HS-5 (cell line): ENCODE measurements at regions not wholly inside any gene's neighbourhood (a gene's known extent, or its start where the extent isn't known, plus 50 kb on each side); places are given as distances from the start of the nearest gene placed in this dataset.
A peak's percentile ranks its signal among the peaks of the same experiment; 100 is the strongest.

Experiments
- DNase-seq: peaks from one replicate; pipeline ENCODE4 v3.0.0-alpha.2; 2012; ENCODE audit warnings: low read depth

GRCh38 chr2:196530910-196531309 lies 108.6 kb upstream of the CCDC150 start:
- no peak for DNase-seq

- no peak for DNase-seq
Measured at GRCh38 chr2:196533772-196534397, 105.6 kb upstream of the CCDC150 start.

- DNase-seq = no peak
Measured at GRCh38 chr2:196534495-196534894, 105.0 kb upstream of the CCDC150 start.

- no peak for DNase-seq
Measured at GRCh38 chr2:196535061-196535460, 104.5 kb upstream of the CCDC150 start.

- no peak for DNase-seq
Measured at GRCh38 chr2:196535742-196536141, 103.8 kb upstream of the CCDC150 start.

GRCh38 chr2:196537311-196537710 lies 102.2 kb upstream of the CCDC150 start:
- DNase-seq = no peak

GRCh38 chr2:196538189-196538588 lies 101.3 kb upstream of the CCDC150 start:
- no peak for DNase-seq

GRCh38 chr2:196538646-196539045 lies 100.9 kb upstream of the CCDC150 start:
- no peak for DNase-seq

- no peak for DNase-seq
Measured at GRCh38 chr2:196544906-196545433, 94.5 kb upstream of the CCDC150 start.

GRCh38 chr2:196546151-196546919 lies 93.2 kb upstream of the CCDC150 start:
- no peak for DNase-seq

- no peak for DNase-seq
Measured at GRCh38 chr2:196549052-196549451, 90.5 kb upstream of the CCDC150 start.

GRCh38 chr2:196551014-196551413 lies 88.5 kb upstream of the CCDC150 start:
- DNase-seq = no peak

- DNase-seq = no peak
Measured at GRCh38 chr2:196555161-196555560, 84.4 kb upstream of the CCDC150 start.

- no peak for DNase-seq
Measured at GRCh38 chr2:196555726-196556125, 83.8 kb upstream of the CCDC150 start.

GRCh38 chr2:196558497-196558896 lies 81.0 kb upstream of the CCDC150 start:
- no peak for DNase-seq

GRCh38 chr2:196563876-196564275 lies 75.6 kb upstream of the CCDC150 start:
- no peak for DNase-seq

GRCh38 chr2:196565106-196565765 lies 74.3 kb upstream of the CCDC150 start:
- DNase-seq = no peak

GRCh38 chr2:196565982-196566381 lies 73.5 kb upstream of the CCDC150 start:
- DNase-seq = no peak

- DNase-seq = no peak
Measured at GRCh38 chr2:196566961-196567666, 72.4 kb upstream of the CCDC150 start.

GRCh38 chr2:196568506-196568905 lies 71.0 kb upstream of the CCDC150 start:
- DNase-seq = no peak

GRCh38 chr2:196584903-196585302 lies 54.6 kb upstream of the CCDC150 start:
- no peak for DNase-seq

GRCh38 chr2:196586511-196586991 lies 53.0 kb upstream of the CCDC150 start:
- DNase-seq = peak; percentile 81
